Tibial nerve (tissue), 4 donors: ENCODE measurements at regions not wholly inside any gene's neighbourhood (a gene's known extent, or its start where the extent isn't known, plus 50 kb on each side); places are given as distances from the start of the nearest gene placed in this dataset.

Experiments
- DNase-seq, 2 donors: peaks; one replicate each; pipeline ENCODE4 v3.0.0-alpha.2; 2019; ENCODE audit warnings: low spot score in 2 of 2
- H3K27ac ChIP-seq, 4 donors: fragments of 200-600 bp; sonication (generic) in 3 of 4; one replicate each; pipeline ENCODE4 v1.5.1; 2017 to 2019; ENCODE audit warnings: mild to moderate bottlenecking in 1 of 4
- H3K27me3 ChIP-seq, 2 donors: fragments of 200-600 bp; sonication (generic) in 1 of 2; one replicate each; pipeline versions ENCODE4 v1.5.1 to v1.6.0; 2017 to 2019
- H3K36me3 ChIP-seq, 3 donors: fragments of 200-600 bp; sonication (generic); one replicate each; pipeline ENCODE4 v1.5.1; 2018 to 2019
- H3K4me1 ChIP-seq, 4 donors: fragments of 200-600 bp; sonication (generic) in 3 of 4; one replicate each; pipeline ENCODE4 v1.5.1; 2017 to 2019
- H3K4me3 ChIP-seq, 4 donors: fragments of 200-600 bp; sonication (generic) in 3 of 4; one replicate each; pipeline ENCODE4 v1.5.1; 2017 to 2019; ENCODE audit warnings: mild to moderate bottlenecking in 1 of 4, moderate library complexity in 1 of 4
- H3K9me3 ChIP-seq, 4 donors: fragments of 200-600 bp; sonication (generic) in 3 of 4; one replicate each; pipeline ENCODE4 v1.5.1; 2017 to 2019
- CTCF ChIP-seq, 5 experiments: fragments of 200-600 bp in 3 of 5; fragments of 450-650 bp in 2 of 5; sonication (generic) in 3 of 5; IDR thresholded peaks; one replicate each; pipeline ENCODE4 v1.5.1; 2016 to 2019; ENCODE audit warnings: antibody characterized with exemption in 5 of 5, mild to moderate bottlenecking in 3 of 5, moderate library complexity in 2 of 5
- EP300 ChIP-seq, 2 donors: sonication (generic); formaldehyde crosslinking; IDR thresholded peaks; one replicate each; pipeline ENCODE4 v1.6.1; 2017; ENCODE audit warnings: antibody characterized with exemption in 2 of 2, mild to moderate bottlenecking in 1 of 2
- POLR2A ChIP-seq, 2 donors: fragments of 450-650 bp; IDR thresholded peaks; one replicate each; pipeline ENCODE4 v1.6.1; 2017; ENCODE audit warnings: antibody characterized with exemption in 2 of 2, mild to moderate bottlenecking in 2 of 2, moderate library complexity in 2 of 2
- WGBS, 2 donors: methylation state at CpG; one replicate each; pipeline ENCODE4 v1.1.5; 2018; 5-methylcytosine and 5-hydroxymethylcytosine counted together

- TF ChIP-seq EP300 (IDR thresholded peaks at IDR 0.05) (no peak), CTCF (IDR thresholded peaks at IDR 0.05) (no peak), POLR2A (IDR thresholded peaks at IDR 0.05) (no peak)
- Histone ChIP-seq H3K4me1 (no peaks in the 10 kb centered on the region), H3K27ac (no peak overlapping the region), H3K4me3 (no peak overlapping the region), H3K9me3 (no peaks in the 10 kb centered on the region), H3K27me3 (no peaks in the 10 kb centered on the region), H3K36me3 (no peaks in the 10 kb centered on the region)
- no peak for DNase-seq
Observed at GRCh38 chr14:83799233-83799632, 1730.7 kb upstream of the FLRT2 start.

- TF ChIP-seq CTCF (IDR thresholded peaks at IDR 0.05) (no peak), POLR2A (IDR thresholded peaks at IDR 0.05) (no peak), EP300 (IDR thresholded peaks at IDR 0.05) (no peak)
Observed at GRCh38 chr14:83814896-83815295, 1715.0 kb upstream of the FLRT2 start.

GRCh38 chr14:83816761-83817160 lies 1713.2 kb upstream of the FLRT2 start:
- TF ChIP-seq CTCF (IDR thresholded peaks at IDR 0.05) = no peak
- no peak for TF ChIP-seq EP300 (IDR thresholded peaks at IDR 0.05)
- TF ChIP-seq POLR2A (IDR thresholded peaks at IDR 0.05) = no peak
- H3K9me3 ChIP-seq = no peaks in the 10 kb centered on the region
- no peaks in the 10 kb centered on the region for H3K36me3 ChIP-seq
- DNase-seq = no peak
- no peaks in the 10 kb centered on the region for H3K4me1 ChIP-seq
- no peak overlapping the region for H3K27ac ChIP-seq
- no peaks in the 10 kb centered on the region for H3K27me3 ChIP-seq
- 35 to 46% methylated on average over 6 of the region's 6 CpGs for WGBS, 2 donors
- no peak overlapping the region for H3K4me3 ChIP-seq

More at GRCh38 chr14:83814896-83815295, 1715.0 kb upstream of the FLRT2 start:
- Histone ChIP-seq H3K27ac (no peak overlapping the region), H3K36me3 (no peaks in the 10 kb centered on the region), H3K27me3 (no peaks in the 10 kb centered on the region), H3K4me1 (no peaks in the 10 kb centered on the region), H3K9me3 (no peaks in the 10 kb centered on the region), H3K4me3 (no peak overlapping the region)
- 86 to 98% methylated on average over 1 of the region's 1 CpG for WGBS, 2 donors
- no peak for DNase-seq

- no peaks in the 10 kb centered on the region for H3K4me1 ChIP-seq
- H3K27ac ChIP-seq = no peak overlapping the region
- TF ChIP-seq POLR2A (IDR thresholded peaks at IDR 0.05) (no peak), EP300 (IDR thresholded peaks at IDR 0.05) (no peak), CTCF (IDR thresholded peaks at IDR 0.05) (no peak)
- H3K27me3 ChIP-seq = no peaks in the 10 kb centered on the region
- 76 to 81% methylated on average over 3 of the region's 3 CpGs for WGBS, 2 donors
- no peak overlapping the region for H3K4me3 ChIP-seq
- DNase-seq = no peak
- H3K36me3 ChIP-seq = no peaks in the 10 kb centered on the region
- H3K9me3 ChIP-seq = no peaks in the 10 kb centered on the region
Observed at GRCh38 chr14:83825843-83826242, 1704.1 kb upstream of the FLRT2 start.

GRCh38 chr14:83826838-83827237 lies 1703.1 kb upstream of the FLRT2 start:
- H3K27ac ChIP-seq = no peak overlapping the region
- H3K9me3 ChIP-seq = no peaks in the 10 kb centered on the region
- H3K36me3 ChIP-seq = no peaks in the 10 kb centered on the region
- no peaks in the 10 kb centered on the region for H3K4me1 ChIP-seq
- no peak for TF ChIP-seq POLR2A (IDR thresholded peaks at IDR 0.05)
- no peak for TF ChIP-seq CTCF (IDR thresholded peaks at IDR 0.05)
- no peak for TF ChIP-seq EP300 (IDR thresholded peaks at IDR 0.05)
- 44 to 52% methylated on average over 6 of the region's 6 CpGs for WGBS, 2 donors
- peak overlapping the region in 1 of 4 donors; percentile 27 for H3K4me3 ChIP-seq
- no peak for DNase-seq
- no peaks in the 10 kb centered on the region for H3K27me3 ChIP-seq
